ENCODE measurements at regions not wholly inside any gene's neighbourhood (a gene's known extent, or its start where the extent isn't known, plus 50 kb on each side); places are given as distances from the start of the nearest gene placed in this dataset.

DNA sequence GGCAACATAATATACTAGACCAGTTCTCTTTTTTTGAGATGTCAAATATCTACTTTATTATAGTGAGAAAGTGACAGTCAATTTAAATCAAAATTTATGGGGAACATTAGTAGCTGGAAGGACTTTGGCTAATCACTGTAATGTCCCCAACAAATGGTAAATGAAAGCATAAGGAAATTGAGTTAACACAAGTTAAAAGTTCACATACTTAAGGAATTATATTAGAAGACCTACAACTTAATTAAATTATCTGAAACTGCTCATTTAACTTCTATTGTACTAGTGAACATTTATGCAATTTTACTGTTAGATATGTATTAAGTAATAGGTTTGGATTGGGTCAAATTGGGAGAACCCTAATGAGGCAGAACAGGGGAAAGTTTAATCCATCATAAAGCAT, 160.3 kb upstream of the TENM3 start:
- no peaks in the 10 kb centered on the region for H4K20me1 ChIP-seq (ENCODE audit: insufficient read depth, low read length)
- ATAC-seq (ENCODE audit: low read depth) (no peak), DNase-seq (no peak)
- BruUV-seq (replicated peaks) = no TSS peak
- H2BK20ac ChIP-seq (ENCODE audit: low read depth, low read length) = no peak overlapping the region
- no peak overlapping the region for H3K23ac ChIP-seq (ENCODE audit: low read depth, low read length)
- H3K56ac ChIP-seq (ENCODE audit: extremely low read depth, insufficient read depth, low read length) = no peak overlapping the region
- no peak overlapping the region for H3K9ac ChIP-seq (ENCODE audit: low read depth, low read length)
- ChIA-PET POLR2A (ENCODE audit: unreplicated experiment) (no interaction called here), CTCF (interaction anchor here (0.9 kb wide), 1 partner anchor 146 kb away, joined by 3 read pairs; no protein-coding TSS in a partner anchor)
- no peak overlapping the region for H3K18ac ChIP-seq (ENCODE audit: low read depth, low read length)
- H2BK5ac ChIP-seq (ENCODE audit: low read depth, low read length, poor library complexity, severe bottlenecking) = no peak overlapping the region
- H3K4me3 ChIP-seq (ENCODE audit: insufficient read depth, low read depth, low read length) = no peak overlapping the region
- no peaks in the 10 kb centered on the region for H3K9me3 ChIP-seq (ENCODE audit: control insufficient read depth, insufficient read depth, low read length)
- no peak overlapping the region for H2AK5ac ChIP-seq (ENCODE audit: low read depth, low read length)
- H3K27me3 ChIP-seq (ENCODE audit: control insufficient read depth, insufficient read depth, low read length) = no peaks in the 10 kb centered on the region
- no peak overlapping the region for H2BK120ac ChIP-seq (ENCODE audit: low read depth, low read length)
- no peak overlapping the region for H2BK15ac ChIP-seq (ENCODE audit: low read depth, low read length)
- no peak overlapping the region for H3K4me2 ChIP-seq (ENCODE audit: low read depth, low read length)
- intact Hi-C loops (cut with micrococcal nuclease) = no loop called here
- no peak overlapping the region for H3K14ac ChIP-seq (replicated peaks; ENCODE audit: low read depth, low read length)
- no peak for TF ChIP-seq POLR2A (IDR thresholded peaks at IDR 0.05; ENCODE audit: low read depth, low read length)
- no peak for TF ChIP-seq RFX5 (IDR thresholded peaks at IDR 0.05; ENCODE audit: low read depth, low read length)
- TF ChIP-seq MXI1 (IDR thresholded peaks at IDR 0.05; ENCODE audit: borderline replicate concordance, low read depth, low read length) = no peak
- no peak for TF ChIP-seq NFE2L2 (IDR thresholded peaks at IDR 0.05; ENCODE audit: low read depth, low read length)
- TF ChIP-seq, protein P1, sequence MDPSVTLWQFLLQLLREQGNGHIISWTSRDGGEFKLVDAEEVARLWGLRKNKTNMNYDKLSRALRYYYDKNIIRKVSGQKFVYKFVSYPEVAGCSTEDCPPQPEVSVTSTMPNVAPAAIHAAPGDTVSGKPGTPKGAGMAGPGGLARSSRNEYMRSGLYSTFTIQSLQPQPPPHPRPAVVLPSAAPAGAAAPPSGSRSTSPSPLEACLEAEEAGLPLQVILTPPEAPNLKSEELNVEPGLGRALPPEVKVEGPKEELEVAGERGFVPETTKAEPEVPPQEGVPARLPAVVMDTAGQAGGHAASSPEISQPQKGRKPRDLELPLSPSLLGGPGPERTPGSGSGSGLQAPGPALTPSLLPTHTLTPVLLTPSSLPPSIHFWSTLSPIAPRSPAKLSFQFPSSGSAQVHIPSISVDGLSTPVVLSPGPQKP (IDR thresholded peaks at IDR 0.05; ENCODE audit: borderline replicate concordance, low read depth, low read length) = no peak
- no peak for TF ChIP-seq FOS (IDR thresholded peaks at IDR 0.05; ENCODE audit: low read depth, low read length)
- no peak for TF ChIP-seq CEBPB (IDR thresholded peaks at IDR 0.05; ENCODE audit: low read depth, low read length)
- TF ChIP-seq, protein P2, sequence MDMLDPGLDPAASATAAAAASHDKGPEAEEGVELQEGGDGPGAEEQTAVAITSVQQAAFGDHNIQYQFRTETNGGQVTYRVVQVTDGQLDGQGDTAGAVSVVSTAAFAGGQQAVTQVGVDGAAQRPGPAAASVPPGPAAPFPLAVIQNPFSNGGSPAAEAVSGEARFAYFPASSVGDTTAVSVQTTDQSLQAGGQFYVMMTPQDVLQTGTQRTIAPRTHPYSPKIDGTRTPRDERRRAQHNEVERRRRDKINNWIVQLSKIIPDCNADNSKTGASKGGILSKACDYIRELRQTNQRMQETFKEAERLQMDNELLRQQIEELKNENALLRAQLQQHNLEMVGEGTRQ (IDR thresholded peaks at IDR 0.05; ENCODE audit: low read depth, low read length) = no peak
- TF ChIP-seq SMC3 (IDR thresholded peaks at IDR 0.05; ENCODE audit: low read depth, low read length) = no peak
- TF ChIP-seq MAZ (IDR thresholded peaks at IDR 0.05; ENCODE audit: borderline replicate concordance, low read depth, low read length) = no peak
- no peak for TF ChIP-seq RCOR1 (IDR thresholded peaks at IDR 0.05; ENCODE audit: insufficient replicate concordance, low read length)
- TF ChIP-seq CHD1 (IDR thresholded peaks at IDR 0.05; ENCODE audit: low read depth, low read length) = no peak
- TF ChIP-seq, protein P3, sequence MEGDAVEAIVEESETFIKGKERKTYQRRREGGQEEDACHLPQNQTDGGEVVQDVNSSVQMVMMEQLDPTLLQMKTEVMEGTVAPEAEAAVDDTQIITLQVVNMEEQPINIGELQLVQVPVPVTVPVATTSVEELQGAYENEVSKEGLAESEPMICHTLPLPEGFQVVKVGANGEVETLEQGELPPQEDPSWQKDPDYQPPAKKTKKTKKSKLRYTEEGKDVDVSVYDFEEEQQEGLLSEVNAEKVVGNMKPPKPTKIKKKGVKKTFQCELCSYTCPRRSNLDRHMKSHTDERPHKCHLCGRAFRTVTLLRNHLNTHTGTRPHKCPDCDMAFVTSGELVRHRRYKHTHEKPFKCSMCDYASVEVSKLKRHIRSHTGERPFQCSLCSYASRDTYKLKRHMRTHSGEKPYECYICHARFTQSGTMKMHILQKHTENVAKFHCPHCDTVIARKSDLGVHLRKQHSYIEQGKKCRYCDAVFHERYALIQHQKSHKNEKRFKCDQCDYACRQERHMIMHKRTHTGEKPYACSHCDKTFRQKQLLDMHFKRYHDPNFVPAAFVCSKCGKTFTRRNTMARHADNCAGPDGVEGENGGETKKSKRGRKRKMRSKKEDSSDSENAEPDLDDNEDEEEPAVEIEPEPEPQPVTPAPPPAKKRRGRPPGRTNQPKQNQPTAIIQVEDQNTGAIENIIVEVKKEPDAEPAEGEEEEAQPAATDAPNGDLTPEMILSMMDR (conservative IDR thresholded peaks at IDR 0.05; ENCODE audit: low read depth, low read length) = no peak
- no peak for TF ChIP-seq BHLHE40 (IDR thresholded peaks at IDR 0.05; ENCODE audit: low read depth, low read length)
- no peak for TF ChIP-seq RAD21 (IDR thresholded peaks at IDR 0.05; ENCODE audit: low read length)
- no peak for TF ChIP-seq MAFK (IDR thresholded peaks at IDR 0.05; ENCODE audit: low read depth, low read length)
- no peaks in the 10 kb centered on the region for H3K79me1 ChIP-seq (ENCODE audit: low read depth in 1 of 2, low read length in 2 of 2)
- H2AK9ac ChIP-seq (replicated peaks; ENCODE audit: low read depth, low read length, poor library complexity) = no peak overlapping the region
- H3K36me3 ChIP-seq (ENCODE audit: control insufficient read depth, insufficient read depth, low read length) = no peaks in the 10 kb centered on the region
- no peak overlapping the region for H3K27ac ChIP-seq (ENCODE audit: insufficient read depth, low read length)
- in situ Hi-C loops (cut with MboI; ENCODE audit: low sequenced_read_pairs) = no loop called here
- H3K4ac ChIP-seq (ENCODE audit: low read depth, low read length) = no peak overlapping the region
- no peak overlapping the region for H4K91ac ChIP-seq (ENCODE audit: insufficient read depth, low read depth, low read length)
- no peak overlapping the region for H4K5ac ChIP-seq (ENCODE audit: low read depth, low read length)
- dilution Hi-C loops (cut with HindIII; ENCODE audit: low sequenced_read_pairs, unreplicated experiment) = no loop called here
- H4K8ac ChIP-seq (ENCODE audit: low read depth in 2 of 2, low read length in 2 of 2) = no peak overlapping the region
- H2AFZ ChIP-seq (replicated peaks; ENCODE audit: low read length, poor library complexity) = no peak overlapping the region
- H3K9me1 ChIP-seq (ENCODE audit: insufficient read depth, low read length) = no peaks in the 10 kb centered on the region
- H3K4me1 ChIP-seq (ENCODE audit: control insufficient read depth, insufficient read depth, low read length) = peaks cover 2% of the 10 kb centered on the region; the same call in 1 of the 2 replicates

All from IMR-90 (cell line).